GM12878 (cell line): ENCODE measurements at regions not wholly inside any gene's neighbourhood (a gene's known extent, or its start where the extent isn't known, plus 50 kb on each side); places are given as distances from the start of the nearest gene placed in this dataset.

Source experiments
- ATAC-seq: fragments of 200-7000 bp; cut with Tn5 transposase; 3 replicates; pipeline ENCODE4 v1.9.1; 2020; ENCODE audit warnings: mild to moderate bottlenecking, moderate library complexity
- BruUV-seq: library from RNA; stranded (reverse); fragments of 400-500 nt; replicated peaks from 2 replicates; lab custom pipeline; 2021; lab: Mats Ljungman, UMichigan
- CTCF ChIA-PET: fragments of 300-600 bp; sonication (Branson Sonifier 250); formaldehyde crosslinking; extraction: SDS; loops from one replicate; lab custom pipeline; 2021; ENCODE audit warnings: inconsistent platforms; lab: Yijun Ruan, JAX
- POLR2A ChIA-PET: fragments of 350-600 bp; formaldehyde crosslinking; extraction: SDS; loops from one replicate; lab custom pipeline; 2021; ENCODE audit warnings: inconsistent platforms; lab: Charles Lee
- RAD21 ChIA-PET: fragments of 300-600 bp; sonication (Branson Sonifier 250); formaldehyde crosslinking; loops from one replicate; lab custom pipeline; 2023; ENCODE audit warnings: antibody characterized with exemption; ENCODE audit not compliant: unreplicated experiment; lab: Charles Lee
- SMC1A ChIA-PET: fragments of 300-600 bp; sonication (Branson Sonifier 250); formaldehyde crosslinking; loops from one replicate; lab custom pipeline; 2023; ENCODE audit not compliant: unreplicated experiment, uncharacterized antibody; lab: Charles Lee
- DNase-seq: peaks from one replicate; pipeline ENCODE4 v3.0.0-alpha.2; 2011; ENCODE audit warnings: low read depth, low spot score
- FAIRE-seq: peaks from 3 replicates; lab custom pipeline; 2011; peaks lifted over from hg19 to GRCh38; lab: Jason Lieb, UNC
- H2AFZ ChIP-seq: 2 replicates; pipeline ENCODE4 v1.6.0; 2011; ENCODE audit warnings: low read depth, low read length, control low read depth; ENCODE audit not compliant: control insufficient read depth
- H3K27ac ChIP-seq: 2 replicates; pipeline ENCODE4 v1.5.1; 2011; ENCODE audit warnings: control low read depth; ENCODE audit not compliant: control insufficient read depth, insufficient read depth
- H3K27me3 ChIP-seq, 2 experiments: replicated peaks in 1 of 2; 2 replicates each; pipeline versions ENCODE4 v1.6.0 to v1.6.1; 2011; ENCODE audit warnings: low read length in 1 of 2; ENCODE audit not compliant: control insufficient read depth in 2 of 2, insufficient read depth in 2 of 2
- H3K36me3 ChIP-seq, 2 experiments: 2 replicates each; pipeline ENCODE4 v1.5.1; 2011; ENCODE audit warnings: low read length in 1 of 2; ENCODE audit not compliant: control insufficient read depth in 2 of 2, insufficient read depth in 2 of 2
- H3K4me1 ChIP-seq: 2 replicates; pipeline ENCODE4 v1.6.1; 2011; ENCODE audit warnings: mild to moderate bottlenecking, low read length, moderate library complexity, mixed read lengths; ENCODE audit not compliant: control insufficient read depth, insufficient read depth
- H3K4me2 ChIP-seq: 2 replicates; pipeline ENCODE4 v1.6.0; 2011; ENCODE audit warnings: control low read depth; ENCODE audit not compliant: control insufficient read depth, insufficient read depth
- H3K4me3 ChIP-seq: fragments of 200-600 bp; sonication (generic); 2 replicates; pipeline ENCODE4 v1.5.1; 2016
- H3K79me2 ChIP-seq: 2 replicates; pipeline ENCODE4 v1.6.0; 2011; ENCODE audit warnings: low read length; ENCODE audit not compliant: control insufficient read depth, insufficient read depth
- H3K9ac ChIP-seq: 2 replicates; pipeline ENCODE4 v1.8.0; 2011; ENCODE audit warnings: low read length, control low read depth, mixed read lengths; ENCODE audit not compliant: control insufficient read depth, insufficient read depth
- H3K9me3 ChIP-seq: replicated peaks from 3 replicates; pipeline ENCODE4 v1.5.1; 2011; ENCODE audit warnings: mild to moderate bottlenecking, low read length; ENCODE audit not compliant: control insufficient read depth, insufficient read depth
- H4K20me1 ChIP-seq: 2 replicates; pipeline ENCODE4 v1.6.0; 2011; ENCODE audit not compliant: control insufficient read depth, insufficient read depth
- BMI1 ChIP-seq: fragments of 450-650 bp; IDR thresholded peaks from 2 replicates; pipeline ENCODE4 v1.6.1; 2016; ENCODE audit warnings: mild to moderate bottlenecking, moderate library complexity, borderline replicate concordance
- CREB1 ChIP-seq: IDR thresholded peaks from 2 replicates; pipeline ENCODE4 v1.6.1; 2012; ENCODE audit warnings: low read depth, mild to moderate bottlenecking, inconsistent platforms
- GATAD2B ChIP-seq: fragments of 450-650 bp; conservative IDR thresholded peaks from 2 replicates; pipeline ENCODE4 v1.6.1; 2017; ENCODE audit warnings: low read depth, mild to moderate bottlenecking, moderate library complexity
- IKZF1 ChIP-seq: fragments of 450-650 bp; conservative IDR thresholded peaks from 2 replicates; pipeline ENCODE4 v1.6.1; 2017; ENCODE audit warnings: antibody characterized with exemption, mild to moderate bottlenecking
- KLF5 ChIP-seq: fragments of 450-650 bp; IDR thresholded peaks from 2 replicates; pipeline ENCODE4 v1.6.1; 2014; ENCODE audit warnings: mild to moderate bottlenecking; ENCODE audit not compliant: partially characterized antibody
- MEF2B ChIP-seq: fragments of 450-650 bp; IDR thresholded peaks from 2 replicates; pipeline ENCODE4 v1.6.1; 2018; ENCODE audit warnings: mild to moderate bottlenecking, moderate library complexity; ENCODE audit not compliant: partially characterized antibody, poor library complexity, severe bottlenecking
- MXI1 ChIP-seq: fragments of 150-350 bp; IDR thresholded peaks from 2 replicates; pipeline ENCODE4 v1.6.1; 2011; ENCODE audit warnings: low read depth, mild to moderate bottlenecking, inconsistent platforms, low read length, improper control_type of control experiment
- NR2C1 ChIP-seq: fragments of 450-650 bp; IDR thresholded peaks from 2 replicates; pipeline ENCODE4 v1.6.1; 2017; ENCODE audit warnings: antibody characterized with exemption, mild to moderate bottlenecking, moderate library complexity
- NRF1 ChIP-seq: conservative IDR thresholded peaks from 2 replicates; pipeline ENCODE4 v1.6.1; 2011; ENCODE audit warnings: mild to moderate bottlenecking, low read depth, low read length, improper control_type of control experiment
- RBBP5 ChIP-seq: fragments of 200-600 bp; sonication (generic); conservative IDR thresholded peaks from 2 replicates; pipeline ENCODE4 v1.6.1; 2016
- SMAD5 ChIP-seq: IDR thresholded peaks from 2 replicates; pipeline ENCODE4 v1.6.1; 2016; ENCODE audit warnings: antibody characterized with exemption, low read depth
- SRF ChIP-seq, 2 experiments: IDR thresholded peaks; 2 replicates each; pipeline ENCODE4 v1.6.1; 2011; ENCODE audit warnings: low read depth in 2 of 2, low read length in 2 of 2, mild to moderate bottlenecking in 1 of 2, moderate library complexity in 1 of 2
- TBL1XR1 ChIP-seq: IDR thresholded peaks from 2 replicates; pipeline ENCODE4 v1.6.1; 2012; ENCODE audit warnings: low read depth, low read length, improper control_type of control experiment
- ZBED1 ChIP-seq: IDR thresholded peaks from 2 replicates; pipeline ENCODE4 v1.6.1; 2016; ENCODE audit warnings: borderline replicate concordance
- ZBTB33 ChIP-seq: fragments of 450-650 bp; IDR thresholded peaks from 2 replicates; pipeline ENCODE4 v1.6.1; 2017; ENCODE audit warnings: mild to moderate bottlenecking
- ZNF217 ChIP-seq: fragments of 450-650 bp; IDR thresholded peaks from 2 replicates; pipeline ENCODE4 v1.6.1; 2017; ENCODE audit warnings: antibody characterized with exemption, mild to moderate bottlenecking
- ZZZ3 ChIP-seq: IDR thresholded peaks from 2 replicates; pipeline ENCODE4 v1.6.1; 2011; ENCODE audit warnings: low read depth; ENCODE audit not compliant: control insufficient read depth, insufficient read length
- WGBS: methylation state at CpG from one replicate; pipeline ENCODE4 v1.1.6; 2016; ENCODE audit warnings: low lambda C conversion rate; ENCODE audit not compliant: insufficient replicate concordance, insufficient coverage; ENCODE audit errors: missing lambda C conversion rate; 5-methylcytosine and 5-hydroxymethylcytosine counted together
- in situ Hi-C: fragments of 300-500 bp; cut with MboI; formaldehyde crosslinking; loops from 9 replicates; pipeline ENCODE4 v1.14.3; 2018; ENCODE audit warnings: mixed read lengths
- intact Hi-C: fragments of 100-400 bp; cut with micrococcal nuclease; formaldehyde crosslinking; loops from one replicate; pipeline ENCODE4 v1.14.2; 2022; ENCODE audit not compliant: unreplicated experiment
- TF ChIP-seq, protein P1 (sequence below): fragments of 450-650 bp; IDR thresholded peaks from 2 replicates; pipeline ENCODE4 v1.6.1; 2017; ENCODE audit warnings: mild to moderate bottlenecking, low read depth, inconsistent platforms; ENCODE audit not compliant: poor library complexity, severe bottlenecking
- TF ChIP-seq, protein P2 (sequence below): fragments of 450-650 bp; IDR thresholded peaks from 2 replicates; pipeline ENCODE4 v1.6.1; 2016; ENCODE audit warnings: mild to moderate bottlenecking, moderate library complexity, borderline replicate concordance

- ChIA-PET RAD21 (no interaction called here), SMC1A (no interaction called here), POLR2A (no interaction called here)
- Histone ChIP-seq H3K4me3 (no peak overlapping the region), H3K9me3 (no peaks in the 10 kb centered on the region), H3K4me2 (no peak overlapping the region), H4K20me1 (no peaks in the 10 kb centered on the region)
- ATAC-seq (no peak), DNase-seq (no peak)
- in situ Hi-C loops (no loop called here), intact Hi-C loops (no loop called here)
- 0% methylated on average over 1 of the region's 1 CpG for WGBS
- TF ChIP-seq RBBP5 (no peak), MXI1 (no peak), SRF (IDR thresholded peaks at IDR 0.05; ENCODE audit: low read depth in 2 of 2, low read length in 2 of 2) (no peak), KLF5 (no peak), ZNF217 (no peak), GATAD2B (no peak), ZBTB33 (no peak), MEF2B (no peak), IKZF1 (no peak), BMI1 (no peak), CREB1 (no peak), ZBED1 (no peak), SMAD5 (no peak), NR2C1 (no peak), NRF1 (no peak), ZZZ3 (no peak), TBL1XR1 (no peak)
- TF ChIP-seq, protein P1, sequence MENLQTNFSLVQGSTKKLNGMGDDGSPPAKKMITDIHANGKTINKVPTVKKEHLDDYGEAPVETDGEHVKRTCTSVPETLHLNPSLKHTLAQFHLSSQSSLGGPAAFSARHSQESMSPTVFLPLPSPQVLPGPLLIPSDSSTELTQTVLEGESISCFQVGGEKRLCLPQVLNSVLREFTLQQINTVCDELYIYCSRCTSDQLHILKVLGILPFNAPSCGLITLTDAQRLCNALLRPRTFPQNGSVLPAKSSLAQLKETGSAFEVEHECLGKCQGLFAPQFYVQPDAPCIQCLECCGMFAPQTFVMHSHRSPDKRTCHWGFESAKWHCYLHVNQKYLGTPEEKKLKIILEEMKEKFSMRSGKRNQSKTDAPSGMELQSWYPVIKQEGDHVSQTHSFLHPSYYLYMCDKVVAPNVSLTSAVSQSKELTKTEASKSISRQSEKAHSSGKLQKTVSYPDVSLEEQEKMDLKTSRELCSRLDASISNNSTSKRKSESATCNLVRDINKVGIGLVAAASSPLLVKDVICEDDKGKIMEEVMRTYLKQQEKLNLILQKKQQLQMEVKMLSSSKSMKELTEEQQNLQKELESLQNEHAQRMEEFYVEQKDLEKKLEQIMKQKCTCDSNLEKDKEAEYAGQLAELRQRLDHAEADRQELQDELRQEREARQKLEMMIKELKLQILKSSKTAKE = no peak
- TF ChIP-seq, protein P2, sequence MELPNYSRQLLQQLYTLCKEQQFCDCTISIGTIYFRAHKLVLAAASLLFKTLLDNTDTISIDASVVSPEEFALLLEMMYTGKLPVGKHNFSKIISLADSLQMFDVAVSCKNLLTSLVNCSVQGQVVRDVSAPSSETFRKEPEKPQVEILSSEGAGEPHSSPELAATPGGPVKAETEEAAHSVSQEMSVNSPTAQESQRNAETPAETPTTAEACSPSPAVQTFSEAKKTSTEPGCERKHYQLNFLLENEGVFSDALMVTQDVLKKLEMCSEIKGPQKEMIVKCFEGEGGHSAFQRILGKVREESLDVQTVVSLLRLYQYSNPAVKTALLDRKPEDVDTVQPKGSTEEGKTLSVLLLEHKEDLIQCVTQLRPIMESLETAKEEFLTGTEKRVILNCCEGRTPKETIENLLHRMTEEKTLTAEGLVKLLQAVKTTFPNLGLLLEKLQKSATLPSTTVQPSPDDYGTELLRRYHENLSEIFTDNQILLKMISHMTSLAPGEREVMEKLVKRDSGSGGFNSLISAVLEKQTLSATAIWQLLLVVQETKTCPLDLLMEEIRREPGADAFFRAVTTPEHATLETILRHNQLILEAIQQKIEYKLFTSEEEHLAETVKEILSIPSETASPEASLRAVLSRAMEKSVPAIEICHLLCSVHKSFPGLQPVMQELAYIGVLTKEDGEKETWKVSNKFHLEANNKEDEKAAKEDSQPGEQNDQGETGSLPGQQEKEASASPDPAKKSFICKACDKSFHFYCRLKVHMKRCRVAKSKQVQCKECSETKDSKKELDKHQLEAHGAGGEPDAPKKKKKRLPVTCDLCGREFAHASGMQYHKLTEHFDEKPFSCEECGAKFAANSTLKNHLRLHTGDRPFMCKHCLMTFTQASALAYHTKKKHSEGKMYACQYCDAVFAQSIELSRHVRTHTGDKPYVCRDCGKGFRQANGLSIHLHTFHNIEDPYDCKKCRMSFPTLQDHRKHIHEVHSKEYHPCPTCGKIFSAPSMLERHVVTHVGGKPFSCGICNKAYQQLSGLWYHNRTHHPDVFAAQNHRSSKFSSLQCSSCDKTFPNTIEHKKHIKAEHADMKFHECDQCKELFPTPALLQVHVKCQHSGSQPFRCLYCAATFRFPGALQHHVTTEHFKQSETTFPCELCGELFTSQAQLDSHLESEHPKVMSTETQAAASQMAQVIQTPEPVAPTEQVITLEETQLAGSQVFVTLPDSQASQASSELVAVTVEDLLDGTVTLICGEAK = no peak
- TF ChIP-seq, all 136 proteins: peak for 0
- no peaks in the 10 kb centered on the region for H3K79me2 ChIP-seq
- no peak overlapping the region for H3K9ac ChIP-seq
- H3K36me3 ChIP-seq = no peaks in the 10 kb centered on the region
- CTCF ChIA-PET = no interaction called here
- no peak overlapping the region for H3K27ac ChIP-seq
- H3K4me1 ChIP-seq = no peaks in the 10 kb centered on the region
- BruUV-seq = no TSS peak
- H3K27me3 ChIP-seq = no peaks in the 10 kb centered on the region
- FAIRE-seq = no peak
- H2AFZ ChIP-seq = no peak overlapping the region
These were observed 157.1 kb upstream of the CEP126 start for GRCh38 chr11:101757741-101758140.
